Hepatocyte (in vitro differentiated cells): ENCODE measurements at regions not wholly inside any gene's neighbourhood (a gene's known extent, or its start where the extent isn't known, plus 50 kb on each side); places are given as distances from the start of the nearest gene placed in this dataset.

Source experiments
- EZH2 ChIP-seq: fragments of 200-600 bp; sonication (generic); IDR thresholded peaks from 2 replicates; pipeline ENCODE4 v1.6.1; 2016; ENCODE audit warnings: antibody characterized with exemption, mild to moderate bottlenecking, borderline replicate concordance
- TF ChIP-seq, protein P1 (sequence below): fragments of 200-600 bp; sonication (generic); IDR thresholded peaks from 2 replicates; pipeline ENCODE4 v1.5.1; 2016; ENCODE audit warnings: antibody characterized with exemption, mild to moderate bottlenecking; ENCODE audit not compliant: poor library complexity

DNA sequence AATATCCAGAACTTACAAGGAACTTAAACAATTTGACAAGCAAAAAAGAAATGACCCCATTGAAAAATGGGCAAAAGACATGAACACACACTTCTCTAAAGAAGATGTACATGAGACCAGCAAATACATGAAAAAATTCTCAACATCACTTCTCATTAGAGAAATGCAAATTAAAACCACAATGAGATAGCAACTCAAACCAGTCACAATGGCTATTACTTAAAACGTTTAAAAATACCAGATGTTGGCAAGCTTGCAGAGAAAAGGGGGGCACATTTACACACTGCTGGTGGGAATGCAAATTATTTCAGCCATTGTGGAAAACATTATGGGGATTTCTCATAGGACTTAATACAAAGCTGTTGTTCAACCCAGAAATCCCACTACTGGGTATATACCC lies 1634.0 kb downstream of the NCAM2 start:
- TF ChIP-seq, protein P1, sequence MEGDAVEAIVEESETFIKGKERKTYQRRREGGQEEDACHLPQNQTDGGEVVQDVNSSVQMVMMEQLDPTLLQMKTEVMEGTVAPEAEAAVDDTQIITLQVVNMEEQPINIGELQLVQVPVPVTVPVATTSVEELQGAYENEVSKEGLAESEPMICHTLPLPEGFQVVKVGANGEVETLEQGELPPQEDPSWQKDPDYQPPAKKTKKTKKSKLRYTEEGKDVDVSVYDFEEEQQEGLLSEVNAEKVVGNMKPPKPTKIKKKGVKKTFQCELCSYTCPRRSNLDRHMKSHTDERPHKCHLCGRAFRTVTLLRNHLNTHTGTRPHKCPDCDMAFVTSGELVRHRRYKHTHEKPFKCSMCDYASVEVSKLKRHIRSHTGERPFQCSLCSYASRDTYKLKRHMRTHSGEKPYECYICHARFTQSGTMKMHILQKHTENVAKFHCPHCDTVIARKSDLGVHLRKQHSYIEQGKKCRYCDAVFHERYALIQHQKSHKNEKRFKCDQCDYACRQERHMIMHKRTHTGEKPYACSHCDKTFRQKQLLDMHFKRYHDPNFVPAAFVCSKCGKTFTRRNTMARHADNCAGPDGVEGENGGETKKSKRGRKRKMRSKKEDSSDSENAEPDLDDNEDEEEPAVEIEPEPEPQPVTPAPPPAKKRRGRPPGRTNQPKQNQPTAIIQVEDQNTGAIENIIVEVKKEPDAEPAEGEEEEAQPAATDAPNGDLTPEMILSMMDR: no peak
- TF ChIP-seq EZH2: no peak
